Thoracic aorta (tissue), 2 donors: ENCODE measurements at regions not wholly inside any gene's neighbourhood (a gene's known extent, or its start where the extent isn't known, plus 50 kb on each side); places are given as distances from the start of the nearest gene placed in this dataset.

Source experiments
- ATAC-seq: fragments of 150-250 bp; one replicate; pipeline ENCODE4 v1.8.0; 2017; ENCODE audit warnings: low read depth; ENCODE audit not compliant: insufficient number of reproducible peaks, low FRiP score
- DNase-seq: peaks from one replicate; pipeline ENCODE4 v3.0.0-alpha.2; 2020; ENCODE audit warnings: low spot score
- H3K27ac ChIP-seq, 2 donors: fragments of 200-600 bp; sonication (generic); 1 replicate in 1 of 2; 2 replicates in 1 of 2; pipeline ENCODE4 v1.5.1; 2016; ENCODE audit warnings: mild to moderate bottlenecking in 2 of 2, moderate library complexity in 2 of 2
- H3K27me3 ChIP-seq: fragments of 200-600 bp; sonication (generic); replicated peaks from 2 replicates; pipeline ENCODE4 v1.6.0; 2016; ENCODE audit warnings: mild to moderate bottlenecking; ENCODE audit not compliant: insufficient read depth
- H3K36me3 ChIP-seq: fragments of 200-600 bp; sonication (generic); one replicate; pipeline ENCODE4 v1.5.1; 2016
- H3K4me1 ChIP-seq, 2 donors: fragments of 200-600 bp; sonication (generic); 1 replicate in 1 of 2; 2 replicates in 1 of 2; pipeline versions ENCODE4 v1.5.1 to v1.6.0; 2016; ENCODE audit warnings: low read depth in 2 of 2, mild to moderate bottlenecking in 1 of 2; ENCODE audit not compliant: control insufficient read depth in 1 of 2
- H3K4me3 ChIP-seq: fragments of 200-600 bp; sonication (generic); 2 replicates; pipeline ENCODE4 v1.5.1; 2016; ENCODE audit warnings: mild to moderate bottlenecking
- H3K9me3 ChIP-seq: fragments of 200-600 bp; sonication (generic); 2 replicates; pipeline ENCODE4 v1.5.1; 2016
- TF ChIP-seq, protein P1 (sequence below): fragments of 200-600 bp; sonication (generic); IDR thresholded peaks from one replicate; pipeline ENCODE4 v1.5.1; 2019; ENCODE audit warnings: antibody characterized with exemption

DNA sequence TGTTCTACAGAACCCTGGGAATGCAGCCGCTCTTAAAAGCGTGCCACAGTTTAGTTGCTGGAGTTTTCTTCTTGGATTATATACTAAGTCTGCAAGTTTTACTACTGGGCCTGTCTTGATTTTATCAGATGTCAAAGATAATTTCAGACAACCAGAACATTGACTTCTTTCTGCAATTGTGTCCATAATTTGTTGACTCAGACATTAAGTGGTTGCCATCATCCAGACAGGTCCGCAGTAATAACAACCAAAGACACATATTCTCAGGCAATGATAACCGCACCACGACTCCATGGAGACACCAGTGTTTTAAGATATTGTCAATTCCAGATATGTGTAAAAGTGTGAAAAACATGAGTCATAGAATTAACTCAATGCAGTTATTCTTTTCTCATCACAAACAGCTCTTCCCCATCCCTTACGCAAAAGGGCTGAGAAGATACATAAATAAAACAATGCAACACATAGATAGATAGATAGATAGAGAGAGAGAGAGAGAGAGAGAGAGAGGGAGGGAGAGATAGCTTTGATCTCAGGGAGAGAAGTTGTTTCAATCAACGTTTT is 90.4 kb upstream of the FMN2 start:
- Histone ChIP-seq H3K9me3 (no peaks in the 10 kb centered on the region), H3K4me3 (no peak overlapping the region), H3K36me3 (no peaks in the 10 kb centered on the region), H3K27me3 (peaks cover 5% of the 10 kb centered on the region), H3K27ac (no peak overlapping the region), H3K4me1 (peaks cover 0 to 3% of the 10 kb centered on the region in 2 donors)
- TF ChIP-seq, protein P1, sequence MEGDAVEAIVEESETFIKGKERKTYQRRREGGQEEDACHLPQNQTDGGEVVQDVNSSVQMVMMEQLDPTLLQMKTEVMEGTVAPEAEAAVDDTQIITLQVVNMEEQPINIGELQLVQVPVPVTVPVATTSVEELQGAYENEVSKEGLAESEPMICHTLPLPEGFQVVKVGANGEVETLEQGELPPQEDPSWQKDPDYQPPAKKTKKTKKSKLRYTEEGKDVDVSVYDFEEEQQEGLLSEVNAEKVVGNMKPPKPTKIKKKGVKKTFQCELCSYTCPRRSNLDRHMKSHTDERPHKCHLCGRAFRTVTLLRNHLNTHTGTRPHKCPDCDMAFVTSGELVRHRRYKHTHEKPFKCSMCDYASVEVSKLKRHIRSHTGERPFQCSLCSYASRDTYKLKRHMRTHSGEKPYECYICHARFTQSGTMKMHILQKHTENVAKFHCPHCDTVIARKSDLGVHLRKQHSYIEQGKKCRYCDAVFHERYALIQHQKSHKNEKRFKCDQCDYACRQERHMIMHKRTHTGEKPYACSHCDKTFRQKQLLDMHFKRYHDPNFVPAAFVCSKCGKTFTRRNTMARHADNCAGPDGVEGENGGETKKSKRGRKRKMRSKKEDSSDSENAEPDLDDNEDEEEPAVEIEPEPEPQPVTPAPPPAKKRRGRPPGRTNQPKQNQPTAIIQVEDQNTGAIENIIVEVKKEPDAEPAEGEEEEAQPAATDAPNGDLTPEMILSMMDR, result no peak
- ATAC-seq (no peak), DNase-seq (no peak)

DNA sequence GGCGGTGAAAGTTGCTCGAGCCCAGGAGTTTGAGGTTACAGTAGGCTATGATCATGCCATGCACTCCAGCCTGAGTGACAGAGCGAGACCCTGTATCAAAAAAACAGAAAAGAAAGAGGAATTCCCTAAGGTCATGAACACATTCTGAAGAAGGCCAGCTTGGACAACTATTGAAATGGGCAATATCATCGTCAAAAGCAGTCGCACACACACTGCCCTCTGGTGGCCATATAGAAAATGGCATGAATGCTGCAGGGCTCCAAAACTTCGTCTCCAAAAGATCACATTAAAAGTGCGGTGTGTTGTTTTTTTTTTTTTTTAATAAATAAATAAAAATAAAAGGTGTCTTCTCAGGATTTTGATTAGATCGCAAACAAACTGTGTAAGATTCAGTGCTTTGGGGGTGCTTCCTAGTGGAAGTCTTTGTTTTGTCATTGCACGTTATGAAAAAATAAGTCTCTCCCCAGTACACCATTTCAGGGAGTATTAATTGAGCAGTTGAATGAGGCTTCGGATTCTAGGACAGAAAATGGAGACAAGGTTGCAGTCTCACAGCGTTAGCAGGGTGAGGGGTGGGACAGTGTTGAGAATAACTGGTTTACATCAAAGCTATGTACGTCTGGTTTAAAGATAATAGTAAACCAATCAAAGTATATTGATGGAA is 87.5 kb upstream of the FMN2 start:
- H3K4me1 ChIP-seq, result no peaks in the 10 kb centered on the region
- ATAC-seq (no peak), DNase-seq (no peak)
- H3K27me3 ChIP-seq, result no peaks in the 10 kb centered on the region
- TF ChIP-seq, protein P1, result peak; percentile 52
- H3K9me3 ChIP-seq, result no peaks in the 10 kb centered on the region
- no peak overlapping the region for H3K27ac ChIP-seq
- H3K4me3 ChIP-seq, result no peak overlapping the region
- H3K36me3 ChIP-seq, result no peaks in the 10 kb centered on the region

DNA sequence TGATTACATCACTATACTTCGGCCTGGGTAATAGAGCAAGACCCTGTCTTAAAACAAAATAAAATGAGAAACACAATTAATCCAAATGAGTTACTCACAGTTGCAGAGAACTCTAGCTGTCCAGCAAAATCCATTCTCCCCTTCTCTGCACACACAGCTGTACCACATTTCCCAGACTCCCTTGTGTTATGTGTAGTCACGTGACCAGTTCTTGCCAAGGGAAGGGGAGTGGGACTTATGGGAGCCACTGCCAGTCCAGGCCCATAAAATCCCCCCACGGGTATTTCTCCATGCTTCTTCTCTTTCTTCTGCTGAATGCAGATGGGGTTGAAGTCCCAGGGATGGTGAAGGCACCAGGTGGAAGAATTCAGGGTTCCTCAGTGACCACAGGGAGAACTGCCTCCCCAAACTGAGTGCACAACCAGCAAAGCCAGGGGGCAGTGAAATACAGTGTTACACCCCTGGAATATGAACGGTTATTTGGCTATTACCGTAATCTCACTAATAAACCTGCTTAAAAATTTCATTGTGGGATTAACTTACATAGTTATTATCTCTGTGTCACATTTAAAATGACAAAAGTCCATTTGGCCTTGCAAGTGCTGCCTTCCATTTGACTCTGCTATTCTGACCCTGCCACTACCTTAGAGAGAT is 85.6 kb upstream of the FMN2 start:
- no peak overlapping the region for H3K27ac ChIP-seq
- no peaks in the 10 kb centered on the region for H3K27me3 ChIP-seq
- no peaks in the 10 kb centered on the region for H3K9me3 ChIP-seq
- ATAC-seq, result no peak
- TF ChIP-seq, protein P1, result no peak
- DNase-seq, result no peak
- no peak overlapping the region for H3K4me3 ChIP-seq
- no peaks in the 10 kb centered on the region for H3K36me3 ChIP-seq
- no peaks in the 10 kb centered on the region for H3K4me1 ChIP-seq

DNA sequence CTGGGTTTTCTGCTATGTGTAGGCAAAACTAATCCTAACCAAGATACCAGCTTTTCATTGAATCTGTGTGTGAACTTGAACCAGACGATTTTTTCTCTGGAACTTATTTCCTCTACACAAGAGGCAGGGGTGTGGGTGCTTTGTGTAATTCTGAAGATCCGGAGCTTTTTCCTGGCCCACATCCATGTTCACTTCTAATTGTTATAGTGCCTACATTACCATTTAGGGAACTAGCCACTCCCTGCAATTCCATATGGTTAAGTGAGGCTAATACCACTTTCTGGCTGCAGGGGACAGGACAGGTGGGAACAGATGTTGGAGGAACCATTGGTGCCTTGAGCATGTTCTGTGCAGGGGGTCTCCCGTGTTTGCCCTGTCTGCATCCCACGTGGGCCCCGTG is 83.4 kb upstream of the FMN2 start:
- H3K9me3 ChIP-seq, result no peaks in the 10 kb centered on the region
- ATAC-seq (no peak), DNase-seq (no peak)
- no peaks in the 10 kb centered on the region for H3K36me3 ChIP-seq
- no peaks in the 10 kb centered on the region for H3K27me3 ChIP-seq
- H3K4me1 ChIP-seq, result no peaks in the 10 kb centered on the region
- TF ChIP-seq, protein P1, result no peak
- no peak overlapping the region for H3K27ac ChIP-seq
- H3K4me3 ChIP-seq, result no peak overlapping the region

DNA sequence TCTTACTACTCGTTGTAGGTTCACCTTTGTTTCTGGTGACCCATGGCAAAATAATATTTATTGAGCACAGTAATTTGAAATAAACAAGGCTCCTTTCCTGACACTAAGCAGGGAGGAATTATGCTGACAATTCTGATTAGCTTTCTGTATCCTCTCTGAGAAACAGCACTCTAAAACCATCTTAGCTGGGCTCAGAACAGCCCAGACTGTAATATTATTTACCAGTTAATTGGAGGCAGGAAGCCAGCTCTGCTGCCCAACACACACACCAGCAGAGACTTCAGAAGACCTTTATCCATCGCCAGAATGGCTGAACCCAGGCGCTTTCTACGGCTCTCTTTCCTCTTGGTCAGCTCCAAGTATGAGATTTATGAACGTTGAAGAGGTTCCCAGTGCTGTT is 77.6 kb upstream of the FMN2 start:
- Histone ChIP-seq H3K27ac (no peak overlapping the region), H3K4me3 (no peak overlapping the region), H3K27me3 (no peaks in the 10 kb centered on the region), H3K9me3 (no peaks in the 10 kb centered on the region), H3K36me3 (no peaks in the 10 kb centered on the region), H3K4me1 (no peaks in the 10 kb centered on the region)
- ATAC-seq, result no peak
- no peak for DNase-seq
- TF ChIP-seq, protein P1, result no peak
